ENCODE measurements at regions not wholly inside any gene's neighbourhood (a gene's known extent, or its start where the extent isn't known, plus 50 kb on each side); places are given as distances from the start of the nearest gene placed in this dataset.

DNA sequence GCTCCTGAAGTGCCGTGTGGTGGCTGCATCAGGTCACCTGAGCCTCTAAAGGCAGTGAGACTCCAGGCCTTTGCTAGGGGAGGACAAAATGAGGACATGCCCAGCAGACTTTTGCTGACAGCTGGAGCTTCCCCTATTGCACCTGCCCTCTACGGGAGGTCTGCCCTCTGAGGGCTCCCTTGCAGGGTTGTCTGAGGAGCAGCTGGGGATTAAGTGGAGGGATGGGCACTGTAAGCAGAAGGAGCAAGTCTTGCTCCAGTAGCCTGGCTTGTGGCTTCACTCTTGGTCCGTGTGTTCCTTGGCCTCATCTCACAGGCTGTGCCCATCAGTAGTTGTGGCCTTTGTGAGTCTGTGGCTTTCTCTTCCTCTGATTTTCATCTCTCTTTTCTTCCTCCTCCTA, 66.9 kb upstream of the NRXN3 start:
- TF ChIP-seq, protein P1, sequence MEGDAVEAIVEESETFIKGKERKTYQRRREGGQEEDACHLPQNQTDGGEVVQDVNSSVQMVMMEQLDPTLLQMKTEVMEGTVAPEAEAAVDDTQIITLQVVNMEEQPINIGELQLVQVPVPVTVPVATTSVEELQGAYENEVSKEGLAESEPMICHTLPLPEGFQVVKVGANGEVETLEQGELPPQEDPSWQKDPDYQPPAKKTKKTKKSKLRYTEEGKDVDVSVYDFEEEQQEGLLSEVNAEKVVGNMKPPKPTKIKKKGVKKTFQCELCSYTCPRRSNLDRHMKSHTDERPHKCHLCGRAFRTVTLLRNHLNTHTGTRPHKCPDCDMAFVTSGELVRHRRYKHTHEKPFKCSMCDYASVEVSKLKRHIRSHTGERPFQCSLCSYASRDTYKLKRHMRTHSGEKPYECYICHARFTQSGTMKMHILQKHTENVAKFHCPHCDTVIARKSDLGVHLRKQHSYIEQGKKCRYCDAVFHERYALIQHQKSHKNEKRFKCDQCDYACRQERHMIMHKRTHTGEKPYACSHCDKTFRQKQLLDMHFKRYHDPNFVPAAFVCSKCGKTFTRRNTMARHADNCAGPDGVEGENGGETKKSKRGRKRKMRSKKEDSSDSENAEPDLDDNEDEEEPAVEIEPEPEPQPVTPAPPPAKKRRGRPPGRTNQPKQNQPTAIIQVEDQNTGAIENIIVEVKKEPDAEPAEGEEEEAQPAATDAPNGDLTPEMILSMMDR (conservative IDR thresholded peaks at IDR 0.05; ENCODE audit: low read length): no peak
- no peak for TF ChIP-seq EZH2phosphoT487 (IDR thresholded peaks at IDR 0.05; ENCODE audit: borderline replicate concordance, low read depth, low read length)
